ENCODE measurements at regions not wholly inside any gene's neighbourhood (a gene's known extent, or its start where the extent isn't known, plus 50 kb on each side); places are given as distances from the start of the nearest gene placed in this dataset.

DNA sequence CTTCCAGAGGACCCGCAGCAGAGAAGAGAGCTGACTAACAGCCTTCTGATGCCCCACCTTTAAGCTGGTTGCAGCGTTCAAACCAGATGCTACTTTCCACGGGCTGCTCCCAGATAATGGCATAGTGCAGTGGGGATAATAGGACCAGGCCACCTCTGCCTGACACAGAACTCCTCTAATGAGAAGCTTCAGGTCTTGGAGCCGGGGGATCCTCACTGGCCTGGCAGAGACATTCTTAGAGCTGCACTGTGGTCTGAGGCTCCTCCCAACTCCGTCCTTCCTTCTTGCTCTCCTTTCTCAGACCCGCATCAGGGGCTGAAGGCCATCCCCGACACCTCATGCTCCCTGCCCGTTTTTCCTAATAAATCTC lies 206.6 kb upstream of the MARCKS start:
- no peak for DNase-seq (ENCODE audit: low spot score)
- TF ChIP-seq, protein P1, sequence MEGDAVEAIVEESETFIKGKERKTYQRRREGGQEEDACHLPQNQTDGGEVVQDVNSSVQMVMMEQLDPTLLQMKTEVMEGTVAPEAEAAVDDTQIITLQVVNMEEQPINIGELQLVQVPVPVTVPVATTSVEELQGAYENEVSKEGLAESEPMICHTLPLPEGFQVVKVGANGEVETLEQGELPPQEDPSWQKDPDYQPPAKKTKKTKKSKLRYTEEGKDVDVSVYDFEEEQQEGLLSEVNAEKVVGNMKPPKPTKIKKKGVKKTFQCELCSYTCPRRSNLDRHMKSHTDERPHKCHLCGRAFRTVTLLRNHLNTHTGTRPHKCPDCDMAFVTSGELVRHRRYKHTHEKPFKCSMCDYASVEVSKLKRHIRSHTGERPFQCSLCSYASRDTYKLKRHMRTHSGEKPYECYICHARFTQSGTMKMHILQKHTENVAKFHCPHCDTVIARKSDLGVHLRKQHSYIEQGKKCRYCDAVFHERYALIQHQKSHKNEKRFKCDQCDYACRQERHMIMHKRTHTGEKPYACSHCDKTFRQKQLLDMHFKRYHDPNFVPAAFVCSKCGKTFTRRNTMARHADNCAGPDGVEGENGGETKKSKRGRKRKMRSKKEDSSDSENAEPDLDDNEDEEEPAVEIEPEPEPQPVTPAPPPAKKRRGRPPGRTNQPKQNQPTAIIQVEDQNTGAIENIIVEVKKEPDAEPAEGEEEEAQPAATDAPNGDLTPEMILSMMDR (IDR thresholded peaks at IDR 0.05; ENCODE audit: extremely low read depth, insufficient read depth, missing control alignments) = no peak
- in situ Hi-C loops (cut with MboI; ENCODE audit: low pct_unique_long_range_greater_than_20kb, low sequenced_read_pairs, unreplicated experiment) = no loop called here

GRCh38 chr6:113651120-113651519 lies 206.0 kb upstream of the MARCKS start:
- in situ Hi-C loops (cut with MboI; ENCODE audit: low pct_unique_long_range_greater_than_20kb, low sequenced_read_pairs, unreplicated experiment) = no loop called here
- DNase-seq (ENCODE audit: low spot score) = no peak
- TF ChIP-seq, protein P1 (IDR thresholded peaks at IDR 0.05; ENCODE audit: extremely low read depth, insufficient read depth, missing control alignments) = no peak

- TF ChIP-seq, protein P1 (IDR thresholded peaks at IDR 0.05; ENCODE audit: extremely low read depth, insufficient read depth, missing control alignments) = no peak
- in situ Hi-C loops (cut with MboI; ENCODE audit: low pct_unique_long_range_greater_than_20kb, low sequenced_read_pairs, unreplicated experiment) = no loop called here
- no peak for DNase-seq (ENCODE audit: low spot score)
These were observed 205.2 kb upstream of the MARCKS start for GRCh38 chr6:113651920-113652319.

GRCh38 chr6:113653275-113653674 lies 203.9 kb upstream of the MARCKS start:
- no peak for DNase-seq (ENCODE audit: low spot score)
- TF ChIP-seq, protein P1 (IDR thresholded peaks at IDR 0.05; ENCODE audit: extremely low read depth, insufficient read depth, missing control alignments) = no peak
- in situ Hi-C loops (cut with MboI; ENCODE audit: low pct_unique_long_range_greater_than_20kb, low sequenced_read_pairs, unreplicated experiment) = no loop called here

GRCh38 chr6:113654396-113654795 lies 202.7 kb upstream of the MARCKS start:
- no peak for DNase-seq (ENCODE audit: low spot score)
- in situ Hi-C loops (cut with MboI; ENCODE audit: low pct_unique_long_range_greater_than_20kb, low sequenced_read_pairs, unreplicated experiment) = no loop called here
- TF ChIP-seq, protein P1 (IDR thresholded peaks at IDR 0.05; ENCODE audit: extremely low read depth, insufficient read depth, missing control alignments) = no peak

DNA sequence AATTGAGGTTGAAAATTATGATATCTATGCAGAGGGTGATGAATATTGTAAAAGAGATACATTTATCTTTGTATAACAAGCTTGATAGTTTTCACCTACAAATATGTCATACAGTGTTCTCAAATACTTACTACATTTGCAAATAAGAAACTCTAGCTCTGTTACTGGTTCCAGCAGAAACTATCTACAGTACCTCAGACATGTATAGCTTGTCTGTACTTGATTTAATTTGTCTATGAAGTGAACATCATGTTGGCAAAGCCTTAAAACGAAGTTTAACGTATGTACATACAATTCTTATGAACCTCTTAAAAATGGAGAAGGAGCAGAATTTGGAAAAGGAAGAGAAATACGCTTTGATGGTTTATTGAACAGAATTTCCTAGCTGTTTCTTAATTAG lies 201.4 kb upstream of the MARCKS start:
- DNase-seq (ENCODE audit: low spot score) = no peak
- in situ Hi-C loops (cut with MboI; ENCODE audit: low pct_unique_long_range_greater_than_20kb, low sequenced_read_pairs, unreplicated experiment) = no loop called here
- TF ChIP-seq, protein P1 (IDR thresholded peaks at IDR 0.05; ENCODE audit: extremely low read depth, insufficient read depth, missing control alignments) = no peak
